GM12892 (cell line): ENCODE measurements at regions not wholly inside any gene's neighbourhood (a gene's known extent, or its start where the extent isn't known, plus 50 kb on each side); places are given as distances from the start of the nearest gene placed in this dataset.

Experiments used
- POLR2A ChIP-seq: IDR thresholded peaks from 2 replicates; pipeline ENCODE4 v1.6.1; 2011; ENCODE audit warnings: low read depth, low read length, control low read depth
- POLR2AphosphoS5 ChIP-seq: IDR thresholded peaks from 2 replicates; pipeline ENCODE4 v1.6.1; 2011; ENCODE audit warnings: low read depth, low read length, control low read depth

- TF ChIP-seq POLR2AphosphoS5, result no peak
- no peak for TF ChIP-seq POLR2A
Observed at GRCh38 chr20:21867811-21868210, 162.3 kb downstream of the PAX1 start.
